ENCODE measurements at regions not wholly inside any gene's neighbourhood (a gene's known extent, or its start where the extent isn't known, plus 50 kb on each side); places are given as distances from the start of the nearest gene placed in this dataset.

DNA sequence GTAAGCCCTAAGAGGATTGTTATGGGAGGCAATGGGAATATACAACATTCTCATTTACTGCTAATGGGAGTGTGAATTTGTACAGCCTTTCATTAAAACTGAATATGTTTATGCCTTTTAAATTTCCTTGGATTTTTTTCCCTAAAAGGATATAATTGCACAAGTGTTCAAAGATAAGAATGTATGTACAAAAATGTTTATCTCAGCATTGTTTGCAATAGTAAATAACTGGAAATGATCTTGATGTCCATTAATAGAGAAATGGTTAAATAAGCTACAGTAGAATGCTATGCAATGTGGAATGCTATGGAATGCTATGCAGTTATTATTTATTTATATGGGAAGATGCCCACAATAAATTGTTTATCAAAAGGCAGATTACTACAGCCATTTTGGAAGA is 62.5 kb upstream of the SLC38A2 start:
- no peak for ATAC-seq
- H3K27ac ChIP-seq: no peak overlapping the region
- no peaks in the 10 kb centered on the region for H3K36me3 ChIP-seq
- H3K4me1 ChIP-seq: peaks cover 7 to 23% of the 10 kb centered on the region in 2 donors
- no peaks in the 10 kb centered on the region for H3K27me3 ChIP-seq
- no peaks in the 10 kb centered on the region for H3K9me3 ChIP-seq
- no peak overlapping the region for H3K4me3 ChIP-seq
- DNase-seq: no peak
- intact Hi-C loops (cut with DNase I; ENCODE audit: low total_unique reads) (no loop called here), in situ Hi-C loops (cut with MboI; ENCODE audit: low sequenced_read_pairs in 4 of 4) (no loop called here)
- TF ChIP-seq POLR2A (IDR thresholded peaks at IDR 0.05): no peak
- TF ChIP-seq, protein P1, sequence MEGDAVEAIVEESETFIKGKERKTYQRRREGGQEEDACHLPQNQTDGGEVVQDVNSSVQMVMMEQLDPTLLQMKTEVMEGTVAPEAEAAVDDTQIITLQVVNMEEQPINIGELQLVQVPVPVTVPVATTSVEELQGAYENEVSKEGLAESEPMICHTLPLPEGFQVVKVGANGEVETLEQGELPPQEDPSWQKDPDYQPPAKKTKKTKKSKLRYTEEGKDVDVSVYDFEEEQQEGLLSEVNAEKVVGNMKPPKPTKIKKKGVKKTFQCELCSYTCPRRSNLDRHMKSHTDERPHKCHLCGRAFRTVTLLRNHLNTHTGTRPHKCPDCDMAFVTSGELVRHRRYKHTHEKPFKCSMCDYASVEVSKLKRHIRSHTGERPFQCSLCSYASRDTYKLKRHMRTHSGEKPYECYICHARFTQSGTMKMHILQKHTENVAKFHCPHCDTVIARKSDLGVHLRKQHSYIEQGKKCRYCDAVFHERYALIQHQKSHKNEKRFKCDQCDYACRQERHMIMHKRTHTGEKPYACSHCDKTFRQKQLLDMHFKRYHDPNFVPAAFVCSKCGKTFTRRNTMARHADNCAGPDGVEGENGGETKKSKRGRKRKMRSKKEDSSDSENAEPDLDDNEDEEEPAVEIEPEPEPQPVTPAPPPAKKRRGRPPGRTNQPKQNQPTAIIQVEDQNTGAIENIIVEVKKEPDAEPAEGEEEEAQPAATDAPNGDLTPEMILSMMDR (IDR thresholded peaks at IDR 0.05 in 4 of 5, conservative IDR thresholded peaks at IDR 0.05 in 1 of 5): no peak

DNA sequence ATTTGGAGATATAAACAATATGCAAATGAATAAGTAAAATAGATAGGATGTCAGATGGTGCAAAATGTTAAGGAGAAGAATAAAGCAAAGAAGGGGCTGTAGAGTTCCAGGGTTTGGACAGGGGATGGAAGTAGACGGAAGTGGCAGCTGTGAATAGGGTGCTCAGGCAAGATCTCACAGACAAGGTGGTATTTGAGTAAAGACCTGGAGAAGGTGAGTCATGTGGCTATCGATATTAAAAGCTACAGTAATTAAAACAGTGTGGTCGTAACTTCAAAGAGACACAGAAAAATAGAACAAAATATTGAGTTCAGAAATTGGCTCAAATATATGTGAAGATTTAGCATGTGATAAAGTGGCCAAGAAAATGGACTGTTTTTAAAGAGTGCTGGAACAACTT is 61.3 kb upstream of the SLC38A2 start:
- no peak overlapping the region for H3K27ac ChIP-seq
- H3K4me1 ChIP-seq: peaks cover 14 to 30% of the 10 kb centered on the region in 2 donors
- no peak for ATAC-seq
- H3K36me3 ChIP-seq: no peaks in the 10 kb centered on the region
- no peak overlapping the region for H3K4me3 ChIP-seq
- TF ChIP-seq POLR2A (IDR thresholded peaks at IDR 0.05): no peak
- TF ChIP-seq, protein P1 (IDR thresholded peaks at IDR 0.05 in 4 of 5, conservative IDR thresholded peaks at IDR 0.05 in 1 of 5): no peak
- no peaks in the 10 kb centered on the region for H3K27me3 ChIP-seq
- DNase-seq: no peak
- in situ Hi-C loops (cut with MboI; ENCODE audit: low sequenced_read_pairs in 4 of 4): no loop called here
- intact Hi-C loops (cut with DNase I; ENCODE audit: low total_unique reads): no loop called here
- no peaks in the 10 kb centered on the region for H3K9me3 ChIP-seq

DNA sequence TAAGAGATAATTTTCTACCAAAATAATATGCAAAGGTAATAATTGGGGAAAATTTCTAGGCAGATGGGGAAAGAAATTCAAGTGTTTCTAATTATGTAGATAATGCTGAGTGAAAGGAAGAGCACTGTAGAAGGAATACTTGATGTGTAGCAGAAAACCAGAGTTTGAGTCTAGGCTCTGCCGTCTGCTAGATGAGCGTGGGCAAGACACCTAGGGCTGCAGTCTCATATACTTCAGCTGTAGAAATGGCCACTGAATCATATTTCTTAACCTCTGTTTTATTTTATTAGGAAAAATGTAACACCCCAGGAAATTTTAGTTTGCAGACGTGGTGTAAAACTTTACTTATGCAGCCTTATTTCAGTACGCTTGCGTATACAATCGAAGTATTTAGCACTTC is 59.8 kb upstream of the SLC38A2 start:
- intact Hi-C loops (cut with DNase I; ENCODE audit: low total_unique reads): no loop called here
- no peak for TF ChIP-seq POLR2A (IDR thresholded peaks at IDR 0.05)
- TF ChIP-seq, protein P1 (IDR thresholded peaks at IDR 0.05 in 4 of 5, conservative IDR thresholded peaks at IDR 0.05 in 1 of 5): no peak
- H3K27me3 ChIP-seq: no peaks in the 10 kb centered on the region
- in situ Hi-C loops (cut with MboI; ENCODE audit: low sequenced_read_pairs in 4 of 4): no loop called here
- H3K9me3 ChIP-seq: no peaks in the 10 kb centered on the region
- peak overlapping the region in 2 of 4 donors; percentile 41 to 67 for H3K27ac ChIP-seq
- no peak overlapping the region for H3K4me3 ChIP-seq
- DNase-seq (no peak), ATAC-seq (no peak)
- peaks cover 14 to 30% of the 10 kb centered on the region in 2 donors for H3K4me1 ChIP-seq
- H3K36me3 ChIP-seq: no peaks in the 10 kb centered on the region

DNA sequence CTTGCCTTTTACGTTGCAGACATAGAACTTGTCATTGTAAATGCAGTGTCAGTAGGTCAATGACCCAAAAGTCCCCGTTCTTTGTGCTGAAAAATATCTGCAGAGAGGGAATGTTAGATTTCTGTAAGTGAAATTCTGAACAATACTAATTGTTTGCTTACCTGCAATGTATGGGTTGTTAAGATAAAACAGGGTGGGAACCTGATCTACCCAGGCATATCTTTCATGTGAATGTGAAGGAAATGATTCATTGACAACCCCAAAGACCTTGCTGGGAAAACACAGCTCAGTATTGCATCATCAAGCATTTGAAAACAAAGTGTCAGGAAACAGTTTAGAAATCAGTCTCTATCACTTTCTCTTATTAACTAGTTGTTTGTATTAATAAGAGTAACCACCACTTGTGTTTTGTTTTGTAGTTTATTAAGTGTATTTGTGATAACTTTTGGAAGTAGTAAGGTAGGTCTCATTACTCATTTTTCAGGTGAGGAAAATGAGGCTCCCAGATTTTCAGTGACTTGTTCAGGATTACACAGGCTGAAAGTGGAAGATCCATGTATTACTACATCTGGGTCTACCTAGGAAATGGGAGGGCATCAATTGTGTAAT is 57.9 kb upstream of the SLC38A2 start:
- in situ Hi-C loops (cut with MboI; ENCODE audit: low sequenced_read_pairs in 4 of 4): no loop called here

More for the DNA sequence above, 57.9 kb upstream of the SLC38A2 start:
- DNase-seq: no peak
- peak overlapping the region; percentile 3 to 65 (median 43) for H3K27ac ChIP-seq
- H3K27me3 ChIP-seq: no peaks in the 10 kb centered on the region
- ATAC-seq: peak; percentile 83 to 95
- no peaks in the 10 kb centered on the region for H3K9me3 ChIP-seq
- peaks cover 14 to 30% of the 10 kb centered on the region in 2 donors for H3K4me1 ChIP-seq
- no peaks in the 10 kb centered on the region for H3K36me3 ChIP-seq
- intact Hi-C loops (cut with DNase I; ENCODE audit: low total_unique reads): loop anchor here (1.0 kb wide), 1 partner anchor 46 kb away; no protein-coding TSS in a partner anchor
- no peak overlapping the region for H3K4me3 ChIP-seq
- no peak for TF ChIP-seq POLR2A (IDR thresholded peaks at IDR 0.05)
- TF ChIP-seq, protein P1 (IDR thresholded peaks at IDR 0.05 in 4 of 5, conservative IDR thresholded peaks at IDR 0.05 in 1 of 5): no peak
